SK-N-SH (cell line): ENCODE measurements at regions not wholly inside any gene's neighbourhood (a gene's known extent, or its start where the extent isn't known, plus 50 kb on each side); places are given as distances from the start of the nearest gene placed in this dataset.

Source experiments
- CTCF ChIA-PET: fragments of 300-600, 350-600 bp; formaldehyde crosslinking; extraction: SDS; loops from one replicate; lab custom pipeline; 2021; lab: Yijun Ruan, JAX
- POLR2A ChIA-PET: fragments of 350-600 bp; sonication (Branson Sonifier 250); formaldehyde crosslinking; extraction: SDS; loops from one replicate; lab custom pipeline; 2020; ENCODE audit warnings: antibody characterized with exemption, inconsistent platforms; lab: Yijun Ruan, JAX
- DNase-seq: peaks from one replicate; pipeline ENCODE4 v3.0.0; 2012
- H2AFZ ChIP-seq: fragments of 200-600 bp; sonication (generic); 2 replicates; pipeline ENCODE4 v1.8.1; 2016; ENCODE audit warnings: antibody characterized with exemption, mild to moderate bottlenecking, low read depth
- H3F3A ChIP-seq: fragments of 200-600 bp; sonication (generic); replicated peaks from 2 replicates; pipeline ENCODE3; 2016; ENCODE audit warnings: antibody characterized with exemption, mild to moderate bottlenecking; ENCODE audit not compliant: insufficient read depth
- H3K27ac ChIP-seq, 2 experiments: fragments of 200-500 bp in 1 of 2; fragments of 200-600 bp in 1 of 2; sonication (Bioruptor generic) in 1 of 2; sonication (generic), shearing (Covaris generic) in 1 of 2; 2 replicates each; pipeline versions ENCODE4 v1.5.1 to v1.6.1; 2014 to 2016; ENCODE audit warnings: low read depth in 2 of 2, inconsistent platforms in 1 of 2, low read length in 1 of 2, mild to moderate bottlenecking in 1 of 2, mixed read lengths in 1 of 2
- H3K27me3 ChIP-seq: fragments of 200-600 bp; sonication (generic), shearing (Covaris generic); 2 replicates; pipeline ENCODE4 v1.6.1; 2016; ENCODE audit warnings: mixed run types; ENCODE audit not compliant: insufficient read depth
- H3K36me3 ChIP-seq, 2 experiments: fragments of 200-500 bp in 1 of 2; fragments of 200-600 bp in 1 of 2; sonication (Bioruptor generic) in 1 of 2; sonication (generic) in 1 of 2; replicated peaks in 1 of 2; 2 replicates each; pipeline versions ENCODE3 to v1.5.1; 2014 to 2016; ENCODE audit warnings: low read length in 1 of 2, mild to moderate bottlenecking in 1 of 2; ENCODE audit not compliant: insufficient read depth in 2 of 2, control insufficient read depth in 1 of 2
- H3K4me1 ChIP-seq, 2 experiments: fragments of 200-500 bp in 1 of 2; fragments of 200-600 bp in 1 of 2; sonication (Bioruptor generic) in 1 of 2; sonication (generic), shearing (Covaris generic) in 1 of 2; 2 replicates each; pipeline versions ENCODE4 v1.5.1 to v1.6.1; 2014 to 2016; ENCODE audit warnings: low read depth in 1 of 2, low read length in 1 of 2, mixed run types in 1 of 2; ENCODE audit not compliant: insufficient read depth in 2 of 2, control insufficient read depth in 1 of 2
- H3K4me2 ChIP-seq: fragments of 200-600 bp; sonication (generic), shearing (Covaris generic); 2 replicates; pipeline ENCODE4 v1.6.1; 2017; ENCODE audit warnings: mixed run types
- H3K4me3 ChIP-seq, 2 experiments: fragments of 200-500 bp in 1 of 2; fragments of 200-600 bp in 1 of 2; sonication (Bioruptor generic) in 1 of 2; sonication (generic), shearing (Covaris generic) in 1 of 2; 2 replicates each; pipeline versions ENCODE4 v1.5.1 to v1.8.1; 2014 to 2016; ENCODE audit warnings: low read depth in 2 of 2, inconsistent platforms in 1 of 2, low read length in 1 of 2, mild to moderate bottlenecking in 1 of 2, mixed read lengths in 1 of 2, moderate library complexity in 1 of 2
- H3K79me2 ChIP-seq: fragments of 200-600 bp; sonication (generic); 2 replicates; pipeline ENCODE4 v1.8.1; 2017; ENCODE audit warnings: mild to moderate bottlenecking; ENCODE audit not compliant: insufficient read depth
- H3K9ac ChIP-seq: fragments of 200-600 bp; sonication (generic); 2 replicates; pipeline ENCODE4 v1.6.1; 2017; ENCODE audit warnings: mixed run types
- H3K9me2 ChIP-seq: fragments of 200-600 bp; sonication (generic); 2 replicates; pipeline ENCODE4 v1.6.1; 2017; ENCODE audit warnings: mixed run types
- H3K9me3 ChIP-seq: fragments of 200-600 bp; sonication (generic); 2 replicates; pipeline ENCODE4 v1.6.1; 2017; ENCODE audit warnings: mixed run types, mild to moderate bottlenecking, moderate library complexity
- H4K20me1 ChIP-seq: fragments of 200-600 bp; sonication (generic); 2 replicates; pipeline ENCODE4 v1.6.1; 2017; ENCODE audit warnings: mild to moderate bottlenecking, mixed run types; ENCODE audit not compliant: insufficient read depth
- CHD2 ChIP-seq: fragments of 150-350 bp; IDR thresholded peaks from 2 replicates; pipeline ENCODE4 v1.6.1; 2018; ENCODE audit warnings: low read length; ENCODE audit not compliant: partially characterized antibody
- EP300 ChIP-seq, 2 experiments: IDR thresholded peaks; 2 replicates each; pipeline versions ENCODE4 v1.4.0 to v1.6.1; 2012; ENCODE audit warnings: borderline replicate concordance in 1 of 2, low read depth in 1 of 2, low read length in 1 of 2
- EZH2phosphoT487 ChIP-seq: fragments of 200-600 bp; sonication (generic); IDR thresholded peaks from 2 replicates; pipeline ENCODE4 v1.6.1; 2017; ENCODE audit warnings: low read depth, mixed run types, mild to moderate bottlenecking, antibody characterized with exemption, moderate library complexity, borderline replicate concordance
- FOSL2 ChIP-seq: IDR thresholded peaks from 2 replicates; pipeline ENCODE4 v1.4.0; 2012; ENCODE audit warnings: low read depth, mild to moderate bottlenecking, moderate library complexity, borderline replicate concordance
- FOXJ3 ChIP-seq: sonication (generic); formaldehyde crosslinking; IDR thresholded peaks from 2 replicates; pipeline ENCODE4 v1.5.1; 2020; ENCODE audit warnings: mild to moderate bottlenecking, missing genetic modification reagents
- FOXM1 ChIP-seq: IDR thresholded peaks from 2 replicates; pipeline ENCODE4 v1.4.0; 2012; ENCODE audit warnings: low read depth, mild to moderate bottlenecking
- GABPA ChIP-seq: IDR thresholded peaks from 2 replicates; pipeline ENCODE4 v1.4.0; 2012; ENCODE audit warnings: low read depth, mild to moderate bottlenecking
- GATA2 ChIP-seq: sonication (generic); formaldehyde crosslinking; IDR thresholded peaks from 2 replicates; pipeline ENCODE4 v1.5.0; 2020; ENCODE audit warnings: mild to moderate bottlenecking, missing genetic modification reagents
- JUND ChIP-seq: IDR thresholded peaks from 2 replicates; pipeline ENCODE4 v1.4.0; 2012
- MEF2A ChIP-seq: IDR thresholded peaks from 2 replicates; pipeline ENCODE4 v1.4.0; 2012; ENCODE audit warnings: low read depth, borderline replicate concordance
- MXI1 ChIP-seq: IDR thresholded peaks from 2 replicates; pipeline ENCODE4 v1.6.1; 2012; ENCODE audit warnings: mild to moderate bottlenecking, low read depth, low read length, improper control_type of control experiment
- NFIC ChIP-seq: IDR thresholded peaks from 2 replicates; pipeline ENCODE4 v1.4.0; 2012; ENCODE audit warnings: borderline replicate concordance
- SMC3 ChIP-seq: IDR thresholded peaks from 2 replicates; pipeline ENCODE4 v1.6.1; 2012; ENCODE audit warnings: low read depth, low read length, improper control_type of control experiment
- TCF12 ChIP-seq: IDR thresholded peaks from 2 replicates; pipeline ENCODE4 v1.4.0; 2012
- WGBS: methylation state at CpG from one replicate; pipeline ENCODE4 v1.1.6; 2017; ENCODE audit warnings: low lambda C conversion rate; 5-methylcytosine and 5-hydroxymethylcytosine counted together
- TF ChIP-seq, protein P1 (sequence below): IDR thresholded peaks from 2 replicates; pipeline ENCODE4 v1.4.0; 2012; ENCODE audit warnings: low read depth
- TF ChIP-seq, protein P2 (sequence below): IDR thresholded peaks from 2 replicates; pipeline ENCODE4 v1.4.0; 2012; ENCODE audit warnings: low read depth, borderline replicate concordance
- TF ChIP-seq, protein P3 (sequence below): IDR thresholded peaks from 2 replicates; pipeline ENCODE4 v1.6.1; 2012; ENCODE audit warnings: mild to moderate bottlenecking, low read depth, low read length, moderate library complexity
- TF ChIP-seq, protein P4 (sequence below): fragments of 150-350 bp; IDR thresholded peaks from 2 replicates; pipeline ENCODE4 v1.6.1; 2017; ENCODE audit warnings: antibody characterized with exemption, low read length, low read depth, borderline replicate concordance

DNA sequence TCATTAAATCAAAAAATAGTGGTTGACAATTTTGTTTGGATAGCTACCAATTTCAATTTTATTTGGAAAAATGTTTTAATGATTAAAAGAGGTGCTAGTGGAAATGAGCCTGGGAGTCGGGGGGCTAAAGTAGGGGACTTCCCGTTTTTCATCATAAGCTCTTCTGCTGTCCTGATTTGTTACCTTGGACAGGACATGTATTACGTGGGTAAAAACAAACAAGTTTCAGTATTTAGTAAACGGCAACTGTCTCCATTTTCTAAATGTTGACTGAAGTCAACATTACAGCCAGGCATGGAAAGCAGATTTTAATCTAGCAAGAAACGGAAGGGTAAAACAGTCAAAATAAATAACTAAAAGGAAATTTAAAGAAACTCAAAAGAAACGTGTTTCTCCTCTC is 212.3 kb upstream of the GRAMD2B start:
- H3K4me3 ChIP-seq = no peak overlapping the region
- H3K9me2 ChIP-seq = no peaks in the 10 kb centered on the region
- TF ChIP-seq CHD2 = no peak
- no peak for TF ChIP-seq FOXM1
- TF ChIP-seq, protein P1, sequence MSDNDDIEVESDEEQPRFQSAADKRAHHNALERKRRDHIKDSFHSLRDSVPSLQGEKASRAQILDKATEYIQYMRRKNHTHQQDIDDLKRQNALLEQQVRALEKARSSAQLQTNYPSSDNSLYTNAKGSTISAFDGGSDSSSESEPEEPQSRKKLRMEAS = no peak
- TF ChIP-seq FOXJ3 (CRISPR knock-in tag) = no peak
- no peak for TF ChIP-seq SMC3
- no peak for TF ChIP-seq FOSL2
- no peak for TF ChIP-seq GABPA
- no peak for TF ChIP-seq GATA2 (CRISPR knock-in tag)
- TF ChIP-seq, protein P2, sequence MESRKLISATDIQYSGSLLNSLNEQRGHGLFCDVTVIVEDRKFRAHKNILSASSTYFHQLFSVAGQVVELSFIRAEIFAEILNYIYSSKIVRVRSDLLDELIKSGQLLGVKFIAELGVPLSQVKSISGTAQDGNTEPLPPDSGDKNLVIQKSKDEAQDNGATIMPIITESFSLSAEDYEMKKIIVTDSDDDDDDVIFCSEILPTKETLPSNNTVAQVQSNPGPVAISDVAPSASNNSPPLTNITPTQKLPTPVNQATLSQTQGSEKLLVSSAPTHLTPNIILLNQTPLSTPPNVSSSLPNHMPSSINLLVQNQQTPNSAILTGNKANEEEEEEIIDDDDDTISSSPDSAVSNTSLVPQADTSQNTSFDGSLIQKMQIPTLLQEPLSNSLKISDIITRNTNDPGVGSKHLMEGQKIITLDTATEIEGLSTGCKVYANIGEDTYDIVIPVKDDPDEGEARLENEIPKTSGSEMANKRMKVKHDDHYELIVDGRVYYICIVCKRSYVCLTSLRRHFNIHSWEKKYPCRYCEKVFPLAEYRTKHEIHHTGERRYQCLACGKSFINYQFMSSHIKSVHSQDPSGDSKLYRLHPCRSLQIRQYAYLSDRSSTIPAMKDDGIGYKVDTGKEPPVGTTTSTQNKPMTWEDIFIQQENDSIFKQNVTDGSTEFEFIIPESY = no peak
- TF ChIP-seq TCF12 = no peak
- no peak for TF ChIP-seq JUND
- TF ChIP-seq, protein P3, sequence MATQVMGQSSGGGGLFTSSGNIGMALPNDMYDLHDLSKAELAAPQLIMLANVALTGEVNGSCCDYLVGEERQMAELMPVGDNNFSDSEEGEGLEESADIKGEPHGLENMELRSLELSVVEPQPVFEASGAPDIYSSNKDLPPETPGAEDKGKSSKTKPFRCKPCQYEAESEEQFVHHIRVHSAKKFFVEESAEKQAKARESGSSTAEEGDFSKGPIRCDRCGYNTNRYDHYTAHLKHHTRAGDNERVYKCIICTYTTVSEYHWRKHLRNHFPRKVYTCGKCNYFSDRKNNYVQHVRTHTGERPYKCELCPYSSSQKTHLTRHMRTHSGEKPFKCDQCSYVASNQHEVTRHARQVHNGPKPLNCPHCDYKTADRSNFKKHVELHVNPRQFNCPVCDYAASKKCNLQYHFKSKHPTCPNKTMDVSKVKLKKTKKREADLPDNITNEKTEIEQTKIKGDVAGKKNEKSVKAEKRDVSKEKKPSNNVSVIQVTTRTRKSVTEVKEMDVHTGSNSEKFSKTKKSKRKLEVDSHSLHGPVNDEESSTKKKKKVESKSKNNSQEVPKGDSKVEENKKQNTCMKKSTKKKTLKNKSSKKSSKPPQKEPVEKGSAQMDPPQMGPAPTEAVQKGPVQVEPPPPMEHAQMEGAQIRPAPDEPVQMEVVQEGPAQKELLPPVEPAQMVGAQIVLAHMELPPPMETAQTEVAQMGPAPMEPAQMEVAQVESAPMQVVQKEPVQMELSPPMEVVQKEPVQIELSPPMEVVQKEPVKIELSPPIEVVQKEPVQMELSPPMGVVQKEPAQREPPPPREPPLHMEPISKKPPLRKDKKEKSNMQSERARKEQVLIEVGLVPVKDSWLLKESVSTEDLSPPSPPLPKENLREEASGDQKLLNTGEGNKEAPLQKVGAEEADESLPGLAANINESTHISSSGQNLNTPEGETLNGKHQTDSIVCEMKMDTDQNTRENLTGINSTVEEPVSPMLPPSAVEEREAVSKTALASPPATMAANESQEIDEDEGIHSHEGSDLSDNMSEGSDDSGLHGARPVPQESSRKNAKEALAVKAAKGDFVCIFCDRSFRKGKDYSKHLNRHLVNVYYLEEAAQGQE = no peak
- TF ChIP-seq NFIC = no peak
- no peak for TF ChIP-seq MXI1
- 49% methylated on average over 6 of the region's 6 CpGs for WGBS
- H3K27ac ChIP-seq = no peak overlapping the region
- no peaks in the 10 kb centered on the region for H4K20me1 ChIP-seq
- no peak overlapping the region for H3K9ac ChIP-seq
- H3K9me3 ChIP-seq = no peaks in the 10 kb centered on the region
- ChIA-PET CTCF (interaction anchor here (0.6 kb wide), 1 partner anchor 10 kb away, joined by 3 read pairs; no protein-coding TSS in a partner anchor), POLR2A (no interaction called here)
- no peaks in the 10 kb centered on the region for H3K36me3 ChIP-seq
- no peaks in the 10 kb centered on the region for H3F3A ChIP-seq
- DNase-seq = no peak
- no peaks in the 10 kb centered on the region for H3K79me2 ChIP-seq
- H3K4me2 ChIP-seq = no peak overlapping the region
- no peak overlapping the region for H2AFZ ChIP-seq
- H3K27me3 ChIP-seq = no peaks in the 10 kb centered on the region
- H3K4me1 ChIP-seq = no peaks in the 10 kb centered on the region; a peak in 1 of 4 replicates

DNA sequence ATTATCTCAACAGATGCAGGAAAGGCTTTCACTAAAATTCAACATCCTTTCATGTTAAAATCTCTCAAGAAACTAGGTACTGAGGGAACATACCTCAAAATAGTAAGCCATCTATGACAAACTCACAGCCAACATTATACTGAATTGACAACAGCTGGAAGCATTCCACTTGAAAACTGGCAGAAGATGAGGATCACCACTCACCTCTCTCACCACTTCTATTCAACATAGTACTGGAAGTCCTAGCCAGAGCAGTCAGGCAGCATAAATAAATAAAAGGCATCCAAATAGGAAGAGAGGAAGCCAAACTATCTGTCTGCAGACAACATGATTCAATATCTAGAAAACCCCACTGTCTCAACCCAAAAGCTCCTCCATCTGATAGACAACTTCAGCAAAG is 203.6 kb upstream of the GRAMD2B start:
- H3K9me3 ChIP-seq = no peaks in the 10 kb centered on the region
- POLR2A ChIA-PET = no interaction called here
- H3K4me3 ChIP-seq = no peak overlapping the region

More for the DNA sequence above, 203.6 kb upstream of the GRAMD2B start:
- Histone ChIP-seq H3K9me2 (no peaks in the 10 kb centered on the region), H3K27me3 (no peaks in the 10 kb centered on the region), H3F3A (no peaks in the 10 kb centered on the region), H3K27ac (no peak overlapping the region), H3K36me3 (no peaks in the 10 kb centered on the region)
- CTCF ChIA-PET = no interaction called here
- TF ChIP-seq SMC3 (no peak), EZH2phosphoT487 (no peak), TCF12 (no peak), MEF2A (no peak), EP300 (IDR thresholded peaks at IDR 0.05; ENCODE audit: borderline replicate concordance in 1 of 2, low read depth in 1 of 2, low read length in 1 of 2) (no peak)
- TF ChIP-seq, protein P4, sequence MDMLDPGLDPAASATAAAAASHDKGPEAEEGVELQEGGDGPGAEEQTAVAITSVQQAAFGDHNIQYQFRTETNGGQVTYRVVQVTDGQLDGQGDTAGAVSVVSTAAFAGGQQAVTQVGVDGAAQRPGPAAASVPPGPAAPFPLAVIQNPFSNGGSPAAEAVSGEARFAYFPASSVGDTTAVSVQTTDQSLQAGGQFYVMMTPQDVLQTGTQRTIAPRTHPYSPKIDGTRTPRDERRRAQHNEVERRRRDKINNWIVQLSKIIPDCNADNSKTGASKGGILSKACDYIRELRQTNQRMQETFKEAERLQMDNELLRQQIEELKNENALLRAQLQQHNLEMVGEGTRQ = no peak
- TF ChIP-seq, all 33 proteins: peak for 0
- no peaks in the 10 kb centered on the region for H3K4me1 ChIP-seq
- DNase-seq = no peak
- no peak overlapping the region for H3K4me2 ChIP-seq
- no peak overlapping the region for H2AFZ ChIP-seq
- H3K79me2 ChIP-seq = no peaks in the 10 kb centered on the region
- no peak overlapping the region for H3K9ac ChIP-seq
- H4K20me1 ChIP-seq = no peaks in the 10 kb centered on the region
